ENCODE measurements at regions not wholly inside any gene's neighbourhood (a gene's known extent, or its start where the extent isn't known, plus 50 kb on each side); places are given as distances from the start of the nearest gene placed in this dataset.
A peak's percentile ranks its signal among the peaks of the same experiment; 100 is the strongest.

DNA sequence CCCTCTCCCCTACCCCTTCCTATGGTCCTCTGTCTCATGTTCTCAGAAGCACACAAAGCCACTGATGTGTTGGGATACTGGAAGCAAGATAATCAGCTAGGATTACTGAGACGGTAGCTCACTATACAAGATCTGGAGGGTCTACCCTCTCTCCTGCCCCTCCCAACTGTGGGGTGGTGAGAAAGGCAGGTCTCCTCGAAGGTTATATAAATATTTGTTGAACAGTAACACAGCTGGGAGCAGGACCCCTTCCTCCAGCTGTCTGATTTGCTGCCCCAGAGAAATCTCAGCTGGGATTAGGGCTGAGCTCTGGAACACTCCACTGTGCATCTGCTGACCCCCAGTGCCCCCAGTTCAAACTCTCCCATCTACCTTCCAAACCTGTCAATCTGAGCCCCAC lies 94.2 kb upstream of the IPO9 start:
- Mint-ChIP-seq H3K4me3 (no peak overlapping the region), H3K27me3 (peaks cover 8% of the 10 kb centered on the region), H3K36me3 (no peaks in the 10 kb centered on the region), H3K9me3 (ENCODE audit: low read depth) (no peaks in the 10 kb centered on the region), H3K27ac (no peak overlapping the region), H3K4me1 (ENCODE audit: low read depth) (peaks cover 9% of the 10 kb centered on the region)

DNA sequence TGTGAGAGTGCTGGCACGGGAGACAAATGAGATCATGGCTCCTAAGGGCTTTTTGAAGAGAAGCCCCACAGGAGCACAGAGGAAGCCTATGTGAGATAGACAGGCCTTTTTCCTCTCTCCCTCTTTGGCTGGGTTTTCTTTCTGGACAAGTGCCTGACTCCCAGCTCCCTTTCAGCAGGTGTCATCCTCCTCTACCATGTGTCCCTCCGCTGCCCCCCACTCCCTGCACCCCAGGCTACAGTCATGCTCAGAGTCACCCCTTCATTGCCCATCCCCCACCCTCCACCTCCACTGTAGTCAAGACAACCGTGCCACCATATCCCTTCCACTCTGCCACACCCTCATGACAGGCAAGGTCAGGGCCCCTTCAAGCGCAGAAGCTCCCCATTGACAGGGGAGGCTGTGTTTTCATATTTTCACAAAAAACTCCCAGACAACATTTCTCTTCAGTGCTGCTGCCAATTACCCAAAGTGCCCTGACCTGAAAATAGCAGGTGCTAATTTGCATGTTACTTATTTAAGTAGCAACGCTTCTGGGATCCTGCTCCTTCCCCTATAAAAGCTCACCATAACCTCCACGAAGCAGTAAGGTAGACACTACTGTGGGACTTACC lies 92.1 kb upstream of the IPO9 start:
- Mint-ChIP-seq H3K36me3 (no peaks in the 10 kb centered on the region), H3K4me3 (no peak overlapping the region), H3K27me3 (peaks cover 4% of the 10 kb centered on the region), H3K4me1 (ENCODE audit: low read depth) (peaks cover 19% of the 10 kb centered on the region), H3K9me3 (ENCODE audit: low read depth) (no peaks in the 10 kb centered on the region), H3K27ac (no peak overlapping the region)

DNA sequence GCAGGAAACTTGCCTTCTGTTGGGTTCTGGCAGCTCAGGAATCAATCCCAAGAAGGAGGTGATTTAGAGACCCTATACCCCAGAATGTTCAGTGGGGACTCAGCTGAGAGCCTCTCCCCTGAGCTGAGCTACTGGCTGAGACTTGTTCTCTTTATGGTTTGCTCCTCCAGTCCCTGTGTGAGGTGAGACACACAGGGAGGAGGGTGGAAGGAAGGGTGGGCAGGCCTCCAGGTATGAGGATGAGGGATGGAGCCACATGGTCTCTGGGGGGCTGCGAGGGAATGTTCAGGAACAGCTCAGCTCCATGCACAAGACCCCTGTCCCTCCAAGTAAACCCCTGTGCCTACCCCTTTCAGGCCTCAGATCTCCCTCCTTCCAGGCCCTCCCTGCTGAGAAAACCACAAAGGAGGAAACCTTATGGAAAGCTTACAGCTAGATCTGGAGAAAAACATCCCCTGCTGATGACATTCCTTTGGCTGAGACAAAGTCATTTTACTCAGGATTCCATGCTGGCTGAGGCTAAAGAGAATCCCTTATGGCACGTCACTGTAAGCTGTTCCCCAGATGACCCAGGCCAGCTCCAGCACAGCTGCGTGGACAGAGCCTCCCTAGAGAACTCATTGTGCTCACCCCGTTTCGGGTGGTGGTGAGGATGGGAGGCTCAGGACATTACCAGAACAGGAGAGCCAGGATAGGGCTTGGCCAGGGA lies 91.5 kb upstream of the IPO9 start:
- Mint-ChIP-seq H3K27me3 (peaks cover 4% of the 10 kb centered on the region), H3K27ac (no peak overlapping the region)

DNA sequence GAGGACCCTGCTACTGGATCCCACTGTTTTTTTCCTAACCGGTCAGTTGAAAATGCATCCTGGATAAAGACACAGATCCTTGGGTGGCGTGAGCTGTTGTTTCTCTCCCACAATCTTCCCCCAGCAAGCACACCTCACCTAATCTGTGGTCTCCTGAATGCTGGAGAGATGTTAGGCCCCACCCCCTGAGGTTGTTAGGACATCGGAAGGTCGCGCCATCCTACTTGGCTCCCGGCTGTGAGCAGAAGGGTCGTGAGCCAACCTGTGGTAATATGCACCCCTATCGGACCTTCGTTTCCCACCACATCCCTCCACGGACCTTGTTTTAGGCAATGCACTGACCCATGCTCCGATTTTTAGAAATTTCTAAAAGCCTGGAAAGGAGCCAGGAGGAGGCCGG lies 89.9 kb upstream of the IPO9 start:
- H3K27me3 Mint-ChIP-seq: peaks cover 2% of the 10 kb centered on the region
- H3K27ac Mint-ChIP-seq: no peak overlapping the region
- peaks cover 19% of the 10 kb centered on the region for H3K4me1 Mint-ChIP-seq (ENCODE audit: low read depth)

More for the DNA sequence above, 91.5 kb upstream of the IPO9 start:
- Mint-ChIP-seq H3K4me3 (peak overlapping the region; percentile 23), H3K36me3 (no peaks in the 10 kb centered on the region), H3K9me3 (ENCODE audit: low read depth) (no peaks in the 10 kb centered on the region), H3K4me1 (ENCODE audit: low read depth) (peaks cover 19% of the 10 kb centered on the region)

DNA sequence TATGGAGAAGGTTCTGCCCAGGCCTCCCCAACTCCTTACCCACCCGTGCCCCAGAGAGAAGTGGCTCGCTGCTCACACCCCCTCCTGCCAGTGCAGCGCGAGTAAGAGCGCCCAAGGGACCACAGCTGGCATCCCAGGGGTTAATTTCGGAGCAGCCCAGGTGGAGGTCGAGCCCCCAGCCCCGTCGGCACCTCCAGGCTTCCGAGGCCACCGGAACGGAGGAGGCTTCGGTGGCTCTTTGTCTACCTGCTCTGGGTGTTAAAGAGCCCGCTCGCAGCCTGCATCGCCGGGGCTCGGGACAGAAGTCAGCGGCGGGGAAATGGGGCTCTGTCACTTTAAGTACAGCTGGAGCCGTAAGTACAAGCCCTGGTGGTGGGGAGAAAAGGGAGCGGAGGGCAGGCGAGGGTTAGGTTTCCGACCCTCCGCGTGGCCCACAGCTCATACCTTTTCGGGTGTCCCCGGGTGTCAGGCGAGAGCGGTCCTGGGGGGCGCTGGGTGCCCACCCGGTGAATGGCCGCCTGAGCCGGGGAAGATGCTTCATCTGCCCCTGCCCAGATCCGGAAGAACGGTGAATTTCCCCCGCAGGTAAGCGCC lies 89.4 kb upstream of the IPO9 start:
- H3K9me3 Mint-ChIP-seq (ENCODE audit: low read depth): no peaks in the 10 kb centered on the region
- H3K4me3 Mint-ChIP-seq: peak overlapping the region; percentile 89
- H3K27ac Mint-ChIP-seq: no peak overlapping the region
- peaks cover 19% of the 10 kb centered on the region for H3K4me1 Mint-ChIP-seq (ENCODE audit: low read depth)
- no peaks in the 10 kb centered on the region for H3K36me3 Mint-ChIP-seq
- H3K27me3 Mint-ChIP-seq: peaks cover 2% of the 10 kb centered on the region

More for the DNA sequence above, 89.9 kb upstream of the IPO9 start:
- no peaks in the 10 kb centered on the region for H3K36me3 Mint-ChIP-seq
- no peaks in the 10 kb centered on the region for H3K9me3 Mint-ChIP-seq (ENCODE audit: low read depth)
- H3K4me3 Mint-ChIP-seq: peak overlapping the region; percentile 89

DNA sequence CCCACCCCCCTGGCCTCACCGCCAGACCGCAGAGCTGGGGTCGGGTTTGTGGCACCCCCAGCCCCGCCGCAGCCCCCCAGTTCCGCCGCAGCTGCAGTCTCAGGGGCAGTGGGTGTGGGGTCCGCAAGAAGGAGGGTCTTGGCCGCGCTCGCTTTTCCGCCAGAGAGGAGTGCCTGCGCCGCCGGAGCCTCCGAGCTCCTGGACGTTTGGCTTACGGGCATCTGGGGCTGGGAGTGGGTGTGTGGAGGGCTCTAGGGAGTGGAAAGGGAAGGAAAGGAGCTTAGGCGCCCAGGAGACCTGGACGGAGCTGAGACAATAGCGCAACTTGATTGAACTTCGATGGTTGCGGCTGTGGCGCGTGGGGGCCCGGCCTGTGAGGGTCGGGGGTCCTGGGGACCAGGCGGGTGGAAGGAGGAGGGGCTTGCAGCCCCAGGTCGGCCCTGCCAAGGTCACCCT lies 88.8 kb upstream of the IPO9 start:
- H3K4me3 Mint-ChIP-seq: peak overlapping the region; percentile 89

DNA sequence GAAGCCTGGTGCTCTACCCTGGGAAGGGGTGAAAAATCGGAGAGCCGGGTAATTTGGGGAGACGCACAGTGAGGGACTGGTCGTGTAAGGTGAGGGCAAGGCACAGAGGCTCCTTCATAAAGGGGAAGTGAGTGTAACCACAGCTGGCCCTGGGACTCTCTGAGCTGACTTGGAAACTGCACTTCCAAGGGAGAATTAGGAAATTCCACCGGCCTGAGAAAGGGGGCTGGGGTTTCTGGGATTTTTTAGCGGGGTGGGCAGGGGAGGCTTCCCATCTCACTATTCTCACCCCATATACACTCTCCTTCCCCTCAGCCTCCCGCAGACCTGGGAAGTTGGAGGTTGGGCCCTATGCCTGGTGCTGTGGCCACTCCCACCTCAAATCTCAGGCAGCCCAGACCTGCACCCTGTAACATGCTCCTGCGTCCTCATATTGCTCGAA lies 88.3 kb upstream of the IPO9 start:
- H3K4me1 Mint-ChIP-seq (ENCODE audit: low read depth): peaks cover 19% of the 10 kb centered on the region

More for the DNA sequence above, 88.8 kb upstream of the IPO9 start:
- H3K4me1 Mint-ChIP-seq (ENCODE audit: low read depth): peaks cover 19% of the 10 kb centered on the region
- peaks cover 2% of the 10 kb centered on the region for H3K27me3 Mint-ChIP-seq
- no peaks in the 10 kb centered on the region for H3K36me3 Mint-ChIP-seq
- H3K27ac Mint-ChIP-seq: no peak overlapping the region
- H3K9me3 Mint-ChIP-seq (ENCODE audit: low read depth): no peaks in the 10 kb centered on the region

DNA sequence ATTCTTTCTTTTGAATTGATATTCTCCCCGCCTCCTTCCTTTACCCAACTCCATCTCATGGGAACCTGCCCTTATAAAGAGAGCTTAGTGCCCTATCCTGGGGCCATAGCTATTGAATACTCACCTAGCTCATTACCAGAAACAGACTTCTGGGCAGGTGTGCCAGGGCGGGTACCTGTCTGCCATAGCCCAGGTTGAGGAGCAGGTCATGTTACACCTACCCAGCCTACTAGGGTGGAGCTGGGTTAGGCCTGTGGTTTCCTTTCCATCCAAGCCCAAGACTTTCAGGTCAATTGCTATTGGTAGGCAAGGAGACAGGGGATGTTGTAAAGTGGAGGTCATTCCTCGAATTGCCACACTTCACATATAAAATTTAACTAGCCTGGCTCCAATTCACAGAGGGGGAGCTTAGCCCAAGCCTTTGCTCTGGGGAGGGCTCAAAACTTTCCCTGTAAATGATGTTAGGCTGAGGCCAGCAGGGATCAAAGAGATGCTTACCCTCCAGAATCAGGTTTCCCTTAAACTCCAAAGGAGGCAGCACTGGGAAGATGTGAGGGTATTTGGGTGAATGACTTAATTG lies 87.1 kb upstream of the IPO9 start:
- Mint-ChIP-seq H3K4me3 (peak overlapping the region; percentile 6), H3K27me3 (no peaks in the 10 kb centered on the region), H3K27ac (no peak overlapping the region), H3K9me3 (ENCODE audit: low read depth) (no peaks in the 10 kb centered on the region), H3K36me3 (no peaks in the 10 kb centered on the region), H3K4me1 (ENCODE audit: low read depth) (peaks cover 19% of the 10 kb centered on the region)

More for the DNA sequence above, 88.3 kb upstream of the IPO9 start:
- H3K4me3 Mint-ChIP-seq: peak overlapping the region; percentile 89
- H3K27me3 Mint-ChIP-seq: peaks cover 2% of the 10 kb centered on the region
- H3K36me3 Mint-ChIP-seq: no peaks in the 10 kb centered on the region
- no peak overlapping the region for H3K27ac Mint-ChIP-seq
- no peaks in the 10 kb centered on the region for H3K9me3 Mint-ChIP-seq (ENCODE audit: low read depth)

DNA sequence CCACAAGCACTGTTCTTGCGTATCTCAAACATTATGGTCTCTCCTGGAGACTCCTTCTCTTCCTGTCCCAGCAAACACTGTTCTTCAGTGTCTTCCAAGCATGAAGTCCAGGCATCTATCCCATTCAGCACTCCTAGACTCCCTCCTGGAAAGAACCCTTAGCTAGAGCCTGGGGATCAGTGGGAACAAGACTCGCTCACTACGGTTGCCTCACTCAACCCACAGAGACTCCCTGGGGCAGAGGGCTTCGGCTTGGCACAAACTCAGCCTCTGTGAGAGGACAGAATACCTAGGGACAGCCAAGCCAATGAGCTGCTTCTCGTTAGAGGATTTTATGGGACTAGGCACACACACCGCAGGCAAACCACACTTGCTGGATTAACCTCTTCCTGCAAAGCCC lies 86.5 kb upstream of the IPO9 start:
- Mint-ChIP-seq H3K9me3 (ENCODE audit: low read depth) (no peaks in the 10 kb centered on the region), H3K27ac (no peak overlapping the region), H3K27me3 (no peaks in the 10 kb centered on the region), H3K36me3 (no peaks in the 10 kb centered on the region), H3K4me3 (no peak overlapping the region), H3K4me1 (ENCODE audit: low read depth) (peaks cover 19% of the 10 kb centered on the region)

DNA sequence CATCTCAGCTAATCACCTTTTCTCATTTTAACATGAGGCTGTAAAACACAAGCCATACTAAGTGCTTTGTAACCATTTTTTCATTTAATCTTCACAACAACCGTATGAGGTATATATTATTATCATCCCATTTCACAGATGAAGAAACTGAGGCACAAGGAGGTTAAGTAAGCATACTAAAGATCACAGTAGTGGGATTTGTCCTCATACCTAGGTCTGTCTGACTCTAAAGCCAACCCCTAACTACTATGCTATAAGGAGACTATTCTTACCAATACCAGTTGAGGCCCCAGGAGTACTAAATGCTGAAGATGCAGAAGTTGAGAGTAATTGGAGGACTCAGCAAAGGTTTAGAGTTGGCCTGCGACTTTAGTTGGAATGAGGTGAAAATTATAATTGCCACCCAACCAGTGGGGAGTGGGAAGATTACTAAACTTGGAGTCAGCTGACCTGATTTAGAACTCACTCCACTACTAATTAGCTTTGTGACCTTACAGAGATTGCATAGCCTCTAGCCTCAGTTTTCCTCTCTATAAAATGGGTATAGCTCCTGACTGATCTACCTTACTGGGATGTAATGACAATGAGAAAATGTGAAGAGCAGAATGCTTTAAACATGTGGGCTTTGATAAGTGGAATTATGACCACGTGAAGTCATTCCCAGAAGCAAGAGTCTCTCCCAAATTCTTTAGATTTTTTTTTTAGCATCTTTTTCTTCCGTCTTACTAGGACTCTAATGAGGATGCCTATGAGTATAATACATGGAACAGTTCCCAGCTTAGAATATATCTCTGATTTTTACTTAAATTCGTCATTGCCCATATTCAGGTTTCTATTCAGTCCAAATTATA lies 85.8 kb upstream of the IPO9 start:
- Mint-ChIP-seq H3K4me1 (ENCODE audit: low read depth) (peaks cover 19% of the 10 kb centered on the region), H3K27ac (no peak overlapping the region), H3K27me3 (no peaks in the 10 kb centered on the region), H3K4me3 (no peak overlapping the region), H3K9me3 (ENCODE audit: low read depth) (no peaks in the 10 kb centered on the region), H3K36me3 (no peaks in the 10 kb centered on the region)

DNA sequence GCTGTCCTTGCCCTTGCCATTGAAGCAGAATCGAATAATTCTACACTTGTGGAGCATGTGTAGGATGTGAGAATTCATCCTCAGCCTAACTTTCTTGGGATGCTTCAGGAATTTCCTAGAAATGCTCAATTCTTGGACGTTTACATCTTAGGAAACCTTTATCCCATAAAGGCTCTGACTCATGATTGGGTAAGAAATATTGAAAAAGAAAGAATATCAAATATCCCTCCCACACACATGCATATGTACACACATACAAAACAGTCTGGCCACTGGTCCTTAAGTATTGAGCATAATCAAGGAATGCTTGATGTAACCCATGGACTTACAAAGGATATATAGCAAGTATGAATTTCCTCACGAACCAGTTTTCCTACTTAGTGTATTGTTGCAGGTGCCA lies 83.9 kb upstream of the IPO9 start:
- Mint-ChIP-seq H3K4me1 (ENCODE audit: low read depth) (peaks cover 13% of the 10 kb centered on the region), H3K9me3 (ENCODE audit: low read depth) (no peaks in the 10 kb centered on the region)

DNA sequence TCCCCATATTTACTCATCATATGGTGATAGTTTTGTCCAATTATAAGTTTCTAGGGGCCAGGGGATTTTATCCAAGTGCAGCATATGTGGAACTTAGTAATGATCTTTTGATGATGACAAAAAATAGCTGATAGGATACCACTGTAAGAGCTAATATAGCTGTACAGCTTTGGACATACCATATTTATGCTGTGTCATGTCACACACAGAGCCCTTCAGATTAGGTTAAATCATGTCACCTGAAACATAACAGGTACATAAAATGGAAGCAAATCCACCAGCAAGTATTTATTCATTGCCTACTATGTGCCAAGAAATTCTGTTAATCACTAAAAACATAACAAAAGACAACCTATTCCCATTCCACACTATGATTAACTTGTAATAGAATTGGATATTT lies 82.8 kb upstream of the IPO9 start:
- peaks cover 12% of the 10 kb centered on the region for H3K4me1 Mint-ChIP-seq (ENCODE audit: low read depth)
- no peaks in the 10 kb centered on the region for H3K9me3 Mint-ChIP-seq (ENCODE audit: low read depth)
- no peak overlapping the region for H3K27ac Mint-ChIP-seq
- no peak overlapping the region for H3K4me3 Mint-ChIP-seq
- H3K27me3 Mint-ChIP-seq: no peaks in the 10 kb centered on the region
- H3K36me3 Mint-ChIP-seq: no peaks in the 10 kb centered on the region

More for the DNA sequence above, 83.9 kb upstream of the IPO9 start:
- Mint-ChIP-seq H3K27ac (no peak overlapping the region), H3K36me3 (no peaks in the 10 kb centered on the region), H3K27me3 (no peaks in the 10 kb centered on the region), H3K4me3 (no peak overlapping the region)

DNA sequence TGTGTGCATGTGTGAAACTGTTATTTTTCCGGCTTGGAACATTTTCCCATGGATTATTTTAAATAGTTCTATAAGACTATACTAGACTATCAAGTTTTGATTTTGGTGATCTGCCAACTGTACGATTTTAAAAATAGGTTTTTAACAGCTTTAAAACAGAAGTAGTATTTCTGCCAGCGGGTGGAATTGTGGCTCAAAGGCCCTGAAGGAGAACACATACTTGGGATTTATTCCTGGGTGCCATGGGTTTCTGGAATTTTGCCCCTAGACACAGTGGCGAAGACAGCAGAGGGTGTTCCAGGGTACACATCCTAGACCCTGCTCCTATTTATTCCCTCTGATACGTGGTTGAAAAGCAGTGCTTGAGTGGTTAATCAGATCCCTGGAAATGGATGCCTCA lies 81.7 kb upstream of the IPO9 start:
- H3K27ac Mint-ChIP-seq: no peak overlapping the region
- H3K4me3 Mint-ChIP-seq: no peak overlapping the region
- H3K36me3 Mint-ChIP-seq: no peaks in the 10 kb centered on the region
- no peaks in the 10 kb centered on the region for H3K27me3 Mint-ChIP-seq
- no peaks in the 10 kb centered on the region for H3K9me3 Mint-ChIP-seq (ENCODE audit: low read depth)
- H3K4me1 Mint-ChIP-seq (ENCODE audit: low read depth): peaks cover 12% of the 10 kb centered on the region

DNA sequence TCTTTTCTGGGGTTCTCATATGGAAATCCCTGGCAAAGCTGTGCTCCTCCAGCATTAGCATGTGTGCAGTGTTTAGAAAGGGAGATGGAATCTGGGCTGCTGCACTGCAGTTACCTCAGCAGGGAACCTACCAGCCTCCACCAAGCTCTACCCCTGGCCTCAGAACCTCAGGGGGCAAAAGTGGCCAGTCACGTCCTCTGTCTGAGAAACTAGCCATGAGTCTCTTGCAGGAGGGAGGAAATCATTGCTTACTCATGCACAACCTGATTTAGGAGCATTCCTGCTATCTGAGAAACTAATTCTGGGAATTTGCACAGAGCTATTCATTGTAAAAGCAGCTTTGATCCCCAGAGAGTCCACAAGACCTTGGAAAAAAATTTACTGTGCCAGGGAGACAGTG lies 80.6 kb upstream of the IPO9 start:
- Mint-ChIP-seq H3K36me3 (no peaks in the 10 kb centered on the region), H3K4me3 (no peak overlapping the region), H3K9me3 (ENCODE audit: low read depth) (no peaks in the 10 kb centered on the region), H3K4me1 (ENCODE audit: low read depth) (peaks cover 12% of the 10 kb centered on the region), H3K27me3 (peaks cover 1% of the 10 kb centered on the region), H3K27ac (no peak overlapping the region)

All from activated naive CD8-positive, alpha-beta T cell (primary cell).